GM23338 (cell line): ENCODE measurements at regions not wholly inside any gene's neighbourhood (a gene's known extent, or its start where the extent isn't known, plus 50 kb on each side); places are given as distances from the start of the nearest gene placed in this dataset.

Experiments
- ATAC-seq: fragments of 200-7000 bp; cut with Tn5 transposase; 3 replicates; pipeline ENCODE4 v1.9.1; 2020
- DNase-seq: peaks from one replicate; pipeline ENCODE4 v3.0.0-alpha.2; 2015; ENCODE audit warnings: low spot score
- H2AFZ ChIP-seq: fragments of 200-600 bp; sonication (generic); 2 replicates; pipeline ENCODE4 v1.8.0; 2016; ENCODE audit warnings: antibody characterized with exemption, mild to moderate bottlenecking, moderate library complexity
- H3F3A ChIP-seq: fragments of 200-600 bp; sonication (generic); replicated peaks from 2 replicates; pipeline ENCODE4 v1.8.0; 2017; ENCODE audit warnings: antibody characterized with exemption, mixed run types, low read depth
- H3K27ac ChIP-seq: fragments of 200-600 bp; sonication (generic); 2 replicates; pipeline ENCODE4 v1.6.1; 2016; ENCODE audit warnings: low read depth
- H3K27me3 ChIP-seq: fragments of 200-600 bp; sonication (generic); 2 replicates; pipeline ENCODE4 v1.8.0; 2016; ENCODE audit warnings: mild to moderate bottlenecking, mixed run types, moderate library complexity; ENCODE audit not compliant: insufficient read depth
- H3K36me3 ChIP-seq: fragments of 200-600 bp; sonication (generic); 2 replicates; pipeline ENCODE4 v1.8.0; 2016; ENCODE audit warnings: mild to moderate bottlenecking; ENCODE audit not compliant: insufficient read depth
- H3K4me1 ChIP-seq: fragments of 200-600 bp; sonication (generic); 2 replicates; pipeline ENCODE4 v1.8.0; 2016; ENCODE audit warnings: mild to moderate bottlenecking, moderate library complexity; ENCODE audit not compliant: insufficient read depth
- H3K4me2 ChIP-seq: fragments of 200-600 bp; sonication (generic); 2 replicates; pipeline ENCODE4 v1.7.1; 2017; ENCODE audit warnings: mixed run types
- H3K4me3 ChIP-seq: fragments of 200-600 bp; sonication (generic); 2 replicates; pipeline ENCODE4 v1.6.1; 2016; ENCODE audit warnings: mixed run types
- H3K79me2 ChIP-seq: fragments of 200-600 bp; sonication (generic); replicated peaks from 2 replicates; pipeline ENCODE4 v1.8.0; 2017; ENCODE audit warnings: mild to moderate bottlenecking; ENCODE audit not compliant: insufficient read depth
- H3K9me2 ChIP-seq: fragments of 200-600 bp; sonication (generic); 2 replicates; pipeline ENCODE4 v1.8.0; 2017; ENCODE audit not compliant: insufficient read depth
- H4K20me1 ChIP-seq: fragments of 200-600 bp; sonication (generic); replicated peaks from 2 replicates; pipeline ENCODE4 v1.8.0; 2017; ENCODE audit warnings: mild to moderate bottlenecking; ENCODE audit not compliant: insufficient read depth
- H3K27ac Mint-ChIP-seq: 2 replicates; pipeline ENCODE4 v1.8.0; 2020; ENCODE audit warnings: inconsistent platforms, mild to moderate bottlenecking, moderate library complexity, mixed read lengths
- H3K27me3 Mint-ChIP-seq: 3 replicates; pipeline ENCODE4 v1.8.0; 2022; ENCODE audit warnings: low read depth, mild to moderate bottlenecking, moderate library complexity, mixed read lengths, inconsistent platforms; ENCODE audit not compliant: insufficient read depth, poor library complexity
- H3K36me3 Mint-ChIP-seq: 3 replicates; pipeline ENCODE4 v1.8.0; 2021; ENCODE audit warnings: low read depth, mild to moderate bottlenecking, inconsistent platforms, moderate library complexity, mixed read lengths
- H3K4me1 Mint-ChIP-seq: 3 replicates; pipeline ENCODE4 v1.8.0; 2020; ENCODE audit warnings: mild to moderate bottlenecking, inconsistent platforms, mixed read lengths
- H3K4me3 Mint-ChIP-seq: 3 replicates; pipeline ENCODE4 v1.8.0; 2021; ENCODE audit warnings: moderate library complexity, mild to moderate bottlenecking, inconsistent platforms, mixed read lengths
- H3K9me3 Mint-ChIP-seq: 3 replicates; pipeline ENCODE4 v1.8.0; 2020; ENCODE audit warnings: moderate library complexity, mild to moderate bottlenecking, inconsistent platforms, mixed read lengths
- CREB1 ChIP-seq: fragments of 250-450 bp; sonication (Bioruptor Pico); IDR thresholded peaks from 2 replicates; pipeline ENCODE4 v1.5.0; 2020; ENCODE audit warnings: low read depth, mild to moderate bottlenecking, moderate library complexity
- EZH2 ChIP-seq: fragments of 200-600 bp; sonication (generic); IDR thresholded peaks from one replicate; pipeline ENCODE4 v1.8.0; 2017; ENCODE audit warnings: antibody characterized with exemption, mild to moderate bottlenecking, low read depth; ENCODE audit not compliant: unreplicated experiment
- EZH2phosphoT487 ChIP-seq: fragments of 200-600 bp; sonication (generic); IDR thresholded peaks from one replicate; pipeline ENCODE4 v1.8.1; 2018; ENCODE audit warnings: antibody characterized with exemption; ENCODE audit not compliant: unreplicated experiment
- JUNB ChIP-seq: IDR thresholded peaks from one replicate; pipeline ENCODE4 v1.6.1; 2016; ENCODE audit warnings: antibody characterized with exemption; ENCODE audit not compliant: unreplicated experiment
- NANOG ChIP-seq: IDR thresholded peaks from 2 replicates; pipeline ENCODE4 v1.6.1; 2016; ENCODE audit warnings: antibody characterized with exemption, borderline replicate concordance
- POLR2AphosphoS5 ChIP-seq: IDR thresholded peaks from 2 replicates; pipeline ENCODE4 v1.6.1; 2016; ENCODE audit warnings: antibody characterized with exemption, low read depth
- REST ChIP-seq: IDR thresholded peaks from one replicate; pipeline ENCODE4 v1.6.1; 2018; ENCODE audit warnings: antibody characterized with exemption; ENCODE audit not compliant: unreplicated experiment
- STAT1 ChIP-seq: IDR thresholded peaks from one replicate; pipeline ENCODE4 v1.6.1; 2016; ENCODE audit warnings: antibody characterized with exemption; ENCODE audit not compliant: unreplicated experiment
- ZNF114 ChIP-seq: fragments of 250-450 bp; sonication (Bioruptor Pico); IDR thresholded peaks from 2 replicates; pipeline ENCODE4 v1.5.0; 2020; ENCODE audit warnings: mild to moderate bottlenecking, moderate library complexity
- ZNF331 ChIP-seq: fragments of 250-450 bp; sonication (Bioruptor Pico); IDR thresholded peaks from 2 replicates; pipeline ENCODE4 v1.5.0; 2020; ENCODE audit warnings: low read depth, mild to moderate bottlenecking, moderate library complexity
- TF ChIP-seq, protein P1 (sequence below): IDR thresholded peaks from 2 replicates; pipeline ENCODE4 v1.6.1; 2016; ENCODE audit warnings: antibody characterized with exemption
- TF ChIP-seq, protein P2 (sequence below), 2 experiments: fragments of 200-600 bp in 1 of 2; sonication (generic) in 1 of 2; conservative IDR thresholded peaks; 2 replicates each; pipeline versions ENCODE4 v1.5.1 to v1.6.1; 2016 to 2017; ENCODE audit warnings: antibody characterized with exemption in 2 of 2, low read depth in 2 of 2, mild to moderate bottlenecking in 2 of 2, moderate library complexity in 1 of 2
- TF ChIP-seq, protein P3 (sequence below): fragments of 250-450 bp; sonication (Bioruptor Pico); IDR thresholded peaks from 2 replicates; pipeline ENCODE4 v1.5.0; 2020; ENCODE audit warnings: mild to moderate bottlenecking, moderate library complexity

GRCh38 chr10:81026591-81026990 is 488.9 kb downstream of the SH2D4B start:
- Mint-ChIP-seq H3K4me1 (no peaks in the 10 kb centered on the region), H3K27ac (no peak overlapping the region), H3K4me3 (no peak overlapping the region), H3K36me3 (peaks cover 8% of the 10 kb centered on the region), H3K27me3 (peaks cover 5% of the 10 kb centered on the region), H3K9me3 (peaks cover 28% of the 10 kb centered on the region)
- H3F3A ChIP-seq: no peaks in the 10 kb centered on the region
- no peak for TF ChIP-seq ZNF331 (CRISPR knock-in tag)
- no peak for TF ChIP-seq STAT1
- TF ChIP-seq, protein P1, sequence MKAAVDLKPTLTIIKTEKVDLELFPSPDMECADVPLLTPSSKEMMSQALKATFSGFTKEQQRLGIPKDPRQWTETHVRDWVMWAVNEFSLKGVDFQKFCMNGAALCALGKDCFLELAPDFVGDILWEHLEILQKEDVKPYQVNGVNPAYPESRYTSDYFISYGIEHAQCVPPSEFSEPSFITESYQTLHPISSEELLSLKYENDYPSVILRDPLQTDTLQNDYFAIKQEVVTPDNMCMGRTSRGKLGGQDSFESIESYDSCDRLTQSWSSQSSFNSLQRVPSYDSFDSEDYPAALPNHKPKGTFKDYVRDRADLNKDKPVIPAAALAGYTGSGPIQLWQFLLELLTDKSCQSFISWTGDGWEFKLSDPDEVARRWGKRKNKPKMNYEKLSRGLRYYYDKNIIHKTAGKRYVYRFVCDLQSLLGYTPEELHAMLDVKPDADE: no peak
- no peak for TF ChIP-seq NANOG
- TF ChIP-seq JUNB: no peak
- TF ChIP-seq ZNF114: no peak
- TF ChIP-seq, protein P2, sequence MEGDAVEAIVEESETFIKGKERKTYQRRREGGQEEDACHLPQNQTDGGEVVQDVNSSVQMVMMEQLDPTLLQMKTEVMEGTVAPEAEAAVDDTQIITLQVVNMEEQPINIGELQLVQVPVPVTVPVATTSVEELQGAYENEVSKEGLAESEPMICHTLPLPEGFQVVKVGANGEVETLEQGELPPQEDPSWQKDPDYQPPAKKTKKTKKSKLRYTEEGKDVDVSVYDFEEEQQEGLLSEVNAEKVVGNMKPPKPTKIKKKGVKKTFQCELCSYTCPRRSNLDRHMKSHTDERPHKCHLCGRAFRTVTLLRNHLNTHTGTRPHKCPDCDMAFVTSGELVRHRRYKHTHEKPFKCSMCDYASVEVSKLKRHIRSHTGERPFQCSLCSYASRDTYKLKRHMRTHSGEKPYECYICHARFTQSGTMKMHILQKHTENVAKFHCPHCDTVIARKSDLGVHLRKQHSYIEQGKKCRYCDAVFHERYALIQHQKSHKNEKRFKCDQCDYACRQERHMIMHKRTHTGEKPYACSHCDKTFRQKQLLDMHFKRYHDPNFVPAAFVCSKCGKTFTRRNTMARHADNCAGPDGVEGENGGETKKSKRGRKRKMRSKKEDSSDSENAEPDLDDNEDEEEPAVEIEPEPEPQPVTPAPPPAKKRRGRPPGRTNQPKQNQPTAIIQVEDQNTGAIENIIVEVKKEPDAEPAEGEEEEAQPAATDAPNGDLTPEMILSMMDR (conservative IDR thresholded peaks at IDR 0.05; ENCODE audit: low read depth in 2 of 2): no peak
- TF ChIP-seq, protein P3, sequence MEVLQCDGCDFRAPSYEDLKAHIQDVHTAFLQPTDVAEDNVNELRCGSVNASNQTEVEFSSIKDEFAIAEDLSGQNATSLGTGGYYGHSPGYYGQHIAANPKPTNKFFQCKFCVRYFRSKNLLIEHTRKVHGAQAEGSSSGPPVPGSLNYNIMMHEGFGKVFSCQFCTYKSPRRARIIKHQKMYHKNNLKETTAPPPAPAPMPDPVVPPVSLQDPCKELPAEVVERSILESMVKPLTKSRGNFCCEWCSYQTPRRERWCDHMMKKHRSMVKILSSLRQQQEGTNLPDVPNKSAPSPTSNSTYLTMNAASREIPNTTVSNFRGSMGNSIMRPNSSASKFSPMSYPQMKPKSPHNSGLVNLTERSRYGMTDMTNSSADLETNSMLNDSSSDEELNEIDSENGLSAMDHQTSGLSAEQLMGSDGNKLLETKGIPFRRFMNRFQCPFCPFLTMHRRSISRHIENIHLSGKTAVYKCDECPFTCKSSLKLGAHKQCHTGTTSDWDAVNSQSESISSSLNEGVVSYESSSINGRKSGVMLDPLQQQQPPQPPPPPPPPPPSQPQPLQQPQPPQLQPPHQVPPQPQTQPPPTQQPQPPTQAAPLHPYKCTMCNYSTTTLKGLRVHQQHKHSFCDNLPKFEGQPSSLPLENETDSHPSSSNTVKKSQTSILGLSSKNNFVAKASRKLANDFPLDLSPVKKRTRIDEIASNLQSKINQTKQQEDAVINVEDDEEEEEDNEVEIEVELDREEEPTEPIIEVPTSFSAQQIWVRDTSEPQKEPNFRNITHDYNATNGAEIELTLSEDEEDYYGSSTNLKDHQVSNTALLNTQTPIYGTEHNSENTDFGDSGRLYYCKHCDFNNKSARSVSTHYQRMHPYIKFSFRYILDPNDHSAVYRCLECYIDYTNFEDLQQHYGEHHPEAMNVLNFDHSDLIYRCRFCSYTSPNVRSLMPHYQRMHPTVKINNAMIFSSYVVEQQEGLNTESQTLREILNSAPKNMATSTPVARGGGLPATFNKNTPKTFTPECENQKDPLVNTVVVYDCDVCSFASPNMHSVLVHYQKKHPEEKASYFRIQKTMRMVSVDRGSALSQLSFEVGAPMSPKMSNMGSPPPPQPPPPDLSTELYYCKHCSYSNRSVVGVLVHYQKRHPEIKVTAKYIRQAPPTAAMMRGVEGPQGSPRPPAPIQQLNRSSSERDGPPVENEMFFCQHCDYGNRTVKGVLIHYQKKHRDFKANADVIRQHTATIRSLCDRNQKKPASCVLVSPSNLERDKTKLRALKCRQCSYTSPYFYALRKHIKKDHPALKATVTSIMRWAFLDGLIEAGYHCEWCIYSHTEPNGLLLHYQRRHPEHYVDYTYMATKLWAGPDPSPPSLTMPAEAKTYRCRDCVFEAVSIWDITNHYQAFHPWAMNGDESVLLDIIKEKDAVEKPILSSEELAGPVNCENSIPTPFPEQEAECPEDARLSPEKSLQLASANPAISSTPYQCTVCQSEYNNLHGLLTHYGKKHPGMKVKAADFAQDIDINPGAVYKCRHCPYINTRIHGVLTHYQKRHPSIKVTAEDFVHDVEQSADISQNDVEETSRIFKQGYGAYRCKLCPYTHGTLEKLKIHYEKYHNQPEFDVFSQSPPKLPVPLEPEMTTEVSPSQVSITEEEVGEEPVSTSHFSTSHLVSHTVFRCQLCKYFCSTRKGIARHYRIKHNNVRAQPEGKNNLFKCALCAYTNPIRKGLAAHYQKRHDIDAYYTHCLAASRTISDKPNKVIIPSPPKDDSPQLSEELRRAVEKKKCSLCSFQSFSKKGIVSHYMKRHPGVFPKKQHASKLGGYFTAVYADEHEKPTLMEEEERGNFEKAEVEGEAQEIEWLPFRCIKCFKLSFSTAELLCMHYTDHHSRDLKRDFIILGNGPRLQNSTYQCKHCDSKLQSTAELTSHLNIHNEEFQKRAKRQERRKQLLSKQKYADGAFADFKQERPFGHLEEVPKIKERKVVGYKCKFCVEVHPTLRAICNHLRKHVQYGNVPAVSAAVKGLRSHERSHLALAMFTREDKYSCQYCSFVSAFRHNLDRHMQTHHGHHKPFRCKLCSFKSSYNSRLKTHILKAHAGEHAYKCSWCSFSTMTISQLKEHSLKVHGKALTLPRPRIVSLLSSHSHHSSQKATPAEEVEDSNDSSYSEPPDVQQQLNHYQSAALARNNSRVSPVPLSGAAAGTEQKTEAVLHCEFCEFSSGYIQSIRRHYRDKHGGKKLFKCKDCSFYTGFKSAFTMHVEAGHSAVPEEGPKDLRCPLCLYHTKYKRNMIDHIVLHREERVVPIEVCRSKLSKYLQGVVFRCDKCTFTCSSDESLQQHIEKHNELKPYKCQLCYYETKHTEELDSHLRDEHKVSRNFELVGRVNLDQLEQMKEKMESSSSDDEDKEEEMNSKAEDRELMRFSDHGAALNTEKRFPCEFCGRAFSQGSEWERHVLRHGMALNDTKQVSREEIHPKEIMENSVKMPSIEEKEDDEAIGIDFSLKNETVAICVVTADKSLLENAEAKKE: no peak
- no peak for TF ChIP-seq REST
- TF ChIP-seq CREB1: no peak
- no peak for TF ChIP-seq EZH2phosphoT487
- TF ChIP-seq EZH2: no peak
- TF ChIP-seq POLR2AphosphoS5: no peak
- H3K79me2 ChIP-seq: no peaks in the 10 kb centered on the region
- H3K4me3 ChIP-seq: no peak overlapping the region
- H4K20me1 ChIP-seq: no peaks in the 10 kb centered on the region
- no peaks in the 10 kb centered on the region for H3K27me3 ChIP-seq
- no peak for DNase-seq
- no peak overlapping the region for H3K4me2 ChIP-seq
- no peak overlapping the region for H2AFZ ChIP-seq
- H3K4me1 ChIP-seq: no peaks in the 10 kb centered on the region
- ATAC-seq: no peak
- H3K9me2 ChIP-seq: peaks cover 12% of the 10 kb centered on the region; the same call in 1 of the 2 replicates
- no peak overlapping the region for H3K27ac ChIP-seq
- no peaks in the 10 kb centered on the region for H3K36me3 ChIP-seq
